ENCODE measurements at regions not wholly inside any gene's neighbourhood (a gene's known extent, or its start where the extent isn't known, plus 50 kb on each side); places are given as distances from the start of the nearest gene placed in this dataset.

GRCh38 chr14:30035361-30035760 is 107.7 kb upstream of the PRKD1 start:
- Histone ChIP-seq H3K18ac (ENCODE audit: insufficient read length, low read depth, low read length) (no peak overlapping the region), H2BK5ac (ENCODE audit: insufficient read length, low read length) (no peak overlapping the region), H3K4me1 (ENCODE audit: insufficient read depth, low read length) (no peaks in the 10 kb centered on the region; the same call in none of the 2 replicates), H4K91ac (ENCODE audit: insufficient read length, low read depth, low read length) (no peak overlapping the region), H4K5ac (ENCODE audit: insufficient read length, low read depth, low read length) (no peak overlapping the region), H3K14ac (ENCODE audit: insufficient read depth, low read length) (no peak overlapping the region), H4K20me1 (ENCODE audit: control insufficient read depth, insufficient read depth, insufficient read length) (no peaks in the 10 kb centered on the region), H2BK20ac (ENCODE audit: low read depth, low read length, poor library complexity, severe bottlenecking) (no peak overlapping the region), H3T11ph (ENCODE audit: low read length) (no peak overlapping the region), H2BK120ac (ENCODE audit: low read depth, low read length, poor library complexity, severe bottlenecking) (no peak overlapping the region), H2AK5ac (ENCODE audit: insufficient read length, low read length) (no peak overlapping the region), H3K79me1 (ENCODE audit: insufficient read depth, low read depth, low read length, poor library complexity, severe bottlenecking) (no peaks in the 10 kb centered on the region), H2AFZ (ENCODE audit: low read length) (no peak overlapping the region), H3K23ac (ENCODE audit: insufficient read length, low read depth, low read length) (no peak overlapping the region), H2BK15ac (ENCODE audit: low read depth, low read length) (no peak overlapping the region), H3K27ac (ENCODE audit: insufficient read length, low read depth, low read length) (no peak overlapping the region), H4K8ac (replicated peaks; ENCODE audit: insufficient read length, low read depth, low read length) (no peak overlapping the region), H3K79me2 (ENCODE audit: insufficient read depth, low read length) (no peaks in the 10 kb centered on the region), H3K27me3 (ENCODE audit: insufficient read depth, low read length) (no peaks in the 10 kb centered on the region), H3K23me2 (ENCODE audit: insufficient read length, low read depth, low read length, poor library complexity, severe bottlenecking) (no peaks in the 10 kb centered on the region), H2BK12ac (ENCODE audit: insufficient read length, low read depth, low read length) (no peak overlapping the region), H3K4ac (ENCODE audit: low read depth, low read length) (no peak overlapping the region), H3K4me2 (ENCODE audit: insufficient read depth, insufficient read length, low read length) (no peak overlapping the region), H3K9me3 (ENCODE audit: control insufficient read depth, low read depth, low read length) (no peaks in the 10 kb centered on the region), H3K56ac (ENCODE audit: insufficient read length, low read depth, low read length) (no peak overlapping the region), H3K9ac (ENCODE audit: extremely low read depth, insufficient read length, low read length) (no peak overlapping the region)
- Mint-ChIP-seq H3K9me3 (peaks cover 0 to 3% of the 10 kb centered on the region in 2 experiments; a peak in 2 of 5 replicates), H3K4me3 (no peak overlapping the region), H3K27me3 (ENCODE audit: low read depth) (no peaks in the 10 kb centered on the region), H3K4me1 (peaks cover 27 to 28% of the 10 kb centered on the region in 2 experiments), H3K27ac (no peak overlapping the region), H3K36me3 (ENCODE audit: insufficient read depth in 1 of 3, low read depth in 3 of 3) (peaks cover 0 to 5% (median 0%) of the 10 kb centered on the region in 3 experiments; a peak in 2 of 7 replicates)
- DNase-seq, result no peak
- no peak for TF ChIP-seq CTCF (conservative IDR thresholded peaks at IDR 0.05)
- no CpG with 5 or more reads among the region's 1 CpG for WGBS (ENCODE audit: extremely low coverage, insufficient read length, low lambda C conversion rate)

Measured in H9 (cell line).